A549 (cell line): ENCODE measurements at regions not wholly inside any gene's neighbourhood (a gene's known extent, or its start where the extent isn't known, plus 50 kb on each side); places are given as distances from the start of the nearest gene placed in this dataset.

Experiments used
- ATAC-seq, 2 experiments: fragments of 200-7000 bp in 1 of 2; fragments of >200 bp in 1 of 2; cut with Nextera tagmentation in 1 of 2; cut with Tn5 transposase in 1 of 2; 3 replicates each; pipeline versions ENCODE4 v1.8.0 to v1.9.1; 2018 to 2020; ENCODE audit warnings: mild to moderate bottlenecking in 1 of 2, moderate library complexity in 1 of 2
- CTCF ChIA-PET: fragments of 300-600 bp; sonication (Branson Sonifier 250); formaldehyde crosslinking; extraction: SDS; loops from one replicate; lab custom pipeline; 2021; ENCODE audit warnings: antibody characterized with exemption, inconsistent platforms; lab: Yijun Ruan, JAX
- POLR2A ChIA-PET: fragments of 350-600 bp; formaldehyde crosslinking; extraction: SDS; loops from one replicate; lab custom pipeline; 2021; ENCODE audit warnings: antibody characterized with exemption, inconsistent platforms; lab: Yijun Ruan, JAX
- DNase-seq, 2 experiments: peaks; one replicate each; pipeline versions ENCODE4 v3.0.0 to v3.0.0-alpha.2; 2011 to 2016; ENCODE audit warnings: low read depth in 1 of 2, low spot score in 1 of 2
- FAIRE-seq: peaks from 2 replicates; lab custom pipeline; 2011; peaks lifted over from hg19 to GRCh38; lab: Jason Lieb, UNC
- H3K27ac ChIP-seq, 2 experiments: fragments of >200 bp; sonication (Bioruptor Twin); formaldehyde crosslinking; 3 replicates each; pipeline ENCODE4 v1.5.1; 2016 to 2017
- H3K4me1 ChIP-seq: fragments of >200 bp; sonication (Bioruptor Twin); formaldehyde crosslinking; 3 replicates; pipeline ENCODE4 v1.6.1; 2016
- H3K4me2 ChIP-seq: fragments of >200 bp; sonication (Bioruptor Twin); formaldehyde crosslinking; 3 replicates; pipeline ENCODE4 v1.6.1; 2016
- H3K4me3 ChIP-seq: fragments of >200 bp; sonication (Bioruptor Twin); formaldehyde crosslinking; 3 replicates; pipeline ENCODE4 v1.5.1; 2016
- H3K9me3 ChIP-seq: fragments of >200 bp; sonication (Bioruptor Twin); formaldehyde crosslinking; 3 replicates; pipeline ENCODE4 v1.6.1; 2016
- ATOH8 ChIP-seq: fragments of 250-450 bp; sonication (Bioruptor Pico); IDR thresholded peaks from 2 replicates; pipeline ENCODE4 v1.5.0; 2020; ENCODE audit warnings: low read depth, mild to moderate bottlenecking, moderate library complexity
- CBX8 ChIP-seq: fragments of 200-600 bp; sonication (generic); IDR thresholded peaks from 2 replicates; pipeline ENCODE4 v1.6.1; 2016
- CEBPB ChIP-seq, 2 experiments: fragments of >200 bp in 1 of 2; sonication (Bioruptor Twin) in 1 of 2; formaldehyde crosslinking in 1 of 2; IDR thresholded peaks; 2 replicates each; pipeline ENCODE4 v1.6.1; 2012 to 2016
- EHF ChIP-seq: fragments of 250-450 bp; sonication (Bioruptor Pico); IDR thresholded peaks from 2 replicates; pipeline ENCODE4 v1.5.0; 2020; ENCODE audit warnings: mild to moderate bottlenecking
- EHMT2 ChIP-seq: fragments of 200-600 bp; sonication (generic); IDR thresholded peaks from 2 replicates; pipeline ENCODE4 v1.6.1; 2016; ENCODE audit warnings: antibody characterized with exemption, low read depth, mild to moderate bottlenecking, moderate library complexity
- FOSB ChIP-seq: fragments of 250-450 bp; sonication (Bioruptor Pico); IDR thresholded peaks from 2 replicates; pipeline ENCODE4 v1.5.0; 2020; ENCODE audit warnings: mild to moderate bottlenecking, moderate library complexity
- FOSL2 ChIP-seq, 2 experiments: fragments of 450-650 bp in 1 of 2; fragments of >200 bp in 1 of 2; sonication (Bioruptor Twin) in 1 of 2; formaldehyde crosslinking; IDR thresholded peaks; 2 replicates each; pipeline versions ENCODE4 v1.5.0 to v1.6.1; 2016 to 2020; ENCODE audit warnings: mild to moderate bottlenecking in 1 of 2, moderate library complexity in 1 of 2
- GATA3 ChIP-seq: IDR thresholded peaks from 2 replicates; pipeline ENCODE4 v1.6.1; 2012; ENCODE audit warnings: borderline replicate concordance
- HDAC2 ChIP-seq: fragments of 200-600 bp; sonication (generic); IDR thresholded peaks from 2 replicates; pipeline ENCODE4 v1.6.1; 2016
- HEYL ChIP-seq: fragments of 250-450 bp; sonication (Bioruptor Pico); IDR thresholded peaks from 2 replicates; pipeline ENCODE4 v1.8.0; 2021; ENCODE audit warnings: mild to moderate bottlenecking, moderate library complexity
- HMGXB4 ChIP-seq: fragments of 250-450 bp; sonication (Bioruptor Pico); IDR thresholded peaks from 2 replicates; pipeline ENCODE4 v1.5.0; 2021; ENCODE audit warnings: mild to moderate bottlenecking, moderate library complexity, borderline replicate concordance
- HOXA7 ChIP-seq: fragments of 250-450 bp; sonication (Bioruptor Pico); IDR thresholded peaks from 2 replicates; pipeline ENCODE4 v1.5.0; 2020; ENCODE audit warnings: mild to moderate bottlenecking, moderate library complexity
- MAZ ChIP-seq: fragments of 150-350 bp; IDR thresholded peaks from 2 replicates; pipeline ENCODE4 v1.6.1; 2014; ENCODE audit warnings: antibody characterized with exemption, low read depth, low read length, borderline replicate concordance
- NFE2L2 ChIP-seq: fragments of 150-350 bp; conservative IDR thresholded peaks from 2 replicates; pipeline ENCODE4 v1.6.1; 2014; ENCODE audit warnings: low read length
- PBX3 ChIP-seq: IDR thresholded peaks from 2 replicates; pipeline ENCODE4 v1.6.1; 2012
- POLR2A ChIP-seq: IDR thresholded peaks from 2 replicates; pipeline ENCODE4 v1.6.1; 2012; ENCODE audit warnings: mild to moderate bottlenecking, low read length
- RCOR1 ChIP-seq: fragments of 150-350 bp; IDR thresholded peaks from 2 replicates; pipeline ENCODE4 v1.6.1; 2014; ENCODE audit warnings: antibody characterized with exemption, low read length, low read depth
- SMC3 ChIP-seq: fragments of >200 bp; sonication (Bioruptor Twin); formaldehyde crosslinking; IDR thresholded peaks from 3 replicates; pipeline ENCODE4 v1.6.1; 2018; ENCODE audit warnings: inconsistent platforms
- ZNF302 ChIP-seq: fragments of 250-450 bp; sonication (Bioruptor Pico); IDR thresholded peaks from 2 replicates; pipeline ENCODE4 v1.9.0; 2021; ENCODE audit warnings: inconsistent platforms, mild to moderate bottlenecking, moderate library complexity
- ZSCAN20 ChIP-seq: fragments of 250-450 bp; sonication (Bioruptor Pico); IDR thresholded peaks from 2 replicates; pipeline ENCODE4 v1.8.0; 2022; ENCODE audit warnings: mild to moderate bottlenecking, moderate library complexity
- WGBS: methylation state at CpG from one replicate; pipeline ENCODE4 v1.1.6; 2017; ENCODE audit errors: missing lambda C conversion rate; 5-methylcytosine and 5-hydroxymethylcytosine counted together
- TF ChIP-seq, protein P1 (sequence below): fragments of >200 bp; sonication (Bioruptor Twin); formaldehyde crosslinking; IDR thresholded peaks from 3 replicates; pipeline ENCODE4 v1.6.1; 2016

GRCh38 chr4:22984390-22984789, 291.7 kb downstream of the GBA3 start (continued):
- TF ChIP-seq MAZ (no peak), EHF (no peak), SMC3 (no peak), HOXA7 (CRISPR knock-in tag) (no peak)

DNA sequence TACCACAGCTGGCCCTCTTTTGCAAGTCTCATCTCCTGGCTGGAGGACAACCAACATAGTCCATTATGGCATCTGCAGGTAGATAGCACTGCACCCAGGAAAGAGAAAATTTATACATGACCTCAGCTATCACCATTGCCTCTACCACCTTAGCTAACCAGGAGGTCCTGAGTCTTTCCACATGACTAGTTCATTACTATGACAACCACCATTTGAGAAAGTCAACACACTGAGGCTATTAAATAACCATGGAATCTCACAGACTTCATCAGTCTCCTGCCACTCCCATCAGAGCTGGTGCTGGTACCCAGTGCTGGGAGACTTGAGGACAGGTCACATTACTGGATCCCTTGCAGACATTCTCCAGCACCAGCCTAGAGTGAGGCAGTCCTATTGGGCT, 285.9 kb downstream of the GBA3 start:
- H3K4me1 ChIP-seq, result no peaks in the 10 kb centered on the region
- no peak overlapping the region for H3K4me2 ChIP-seq
- no peak for TF ChIP-seq ZNF302 (CRISPR knock-in tag)
- no peak for TF ChIP-seq CEBPB (IDR thresholded peaks at IDR 0.05)
- no peak for TF ChIP-seq FOSB (CRISPR knock-in tag)
- TF ChIP-seq HMGXB4 (CRISPR knock-in tag), result no peak
- no peak for TF ChIP-seq PBX3
- no peak for TF ChIP-seq RCOR1
- no peak for TF ChIP-seq HDAC2
- no peak for TF ChIP-seq EHF
- TF ChIP-seq, protein P1, sequence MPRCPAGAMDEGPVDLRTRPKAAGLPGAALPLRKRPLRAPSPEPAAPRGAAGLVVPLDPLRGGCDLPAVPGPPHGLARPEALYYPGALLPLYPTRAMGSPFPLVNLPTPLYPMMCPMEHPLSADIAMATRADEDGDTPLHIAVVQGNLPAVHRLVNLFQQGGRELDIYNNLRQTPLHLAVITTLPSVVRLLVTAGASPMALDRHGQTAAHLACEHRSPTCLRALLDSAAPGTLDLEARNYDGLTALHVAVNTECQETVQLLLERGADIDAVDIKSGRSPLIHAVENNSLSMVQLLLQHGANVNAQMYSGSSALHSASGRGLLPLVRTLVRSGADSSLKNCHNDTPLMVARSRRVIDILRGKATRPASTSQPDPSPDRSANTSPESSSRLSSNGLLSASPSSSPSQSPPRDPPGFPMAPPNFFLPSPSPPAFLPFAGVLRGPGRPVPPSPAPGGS, result no peak
- no peak for TF ChIP-seq POLR2A
- TF ChIP-seq, all 56 proteins: peak for 0
- H3K9me3 ChIP-seq, result no peaks in the 10 kb centered on the region; the same call in 2 of the 3 replicates
- H3K4me3 ChIP-seq, result no peak overlapping the region
- DNase-seq (no peak), ATAC-seq (no peak), FAIRE-seq (no peak)
- no peak overlapping the region for H3K27ac ChIP-seq
- ChIA-PET POLR2A (no interaction called here), CTCF (no interaction called here)

DNA sequence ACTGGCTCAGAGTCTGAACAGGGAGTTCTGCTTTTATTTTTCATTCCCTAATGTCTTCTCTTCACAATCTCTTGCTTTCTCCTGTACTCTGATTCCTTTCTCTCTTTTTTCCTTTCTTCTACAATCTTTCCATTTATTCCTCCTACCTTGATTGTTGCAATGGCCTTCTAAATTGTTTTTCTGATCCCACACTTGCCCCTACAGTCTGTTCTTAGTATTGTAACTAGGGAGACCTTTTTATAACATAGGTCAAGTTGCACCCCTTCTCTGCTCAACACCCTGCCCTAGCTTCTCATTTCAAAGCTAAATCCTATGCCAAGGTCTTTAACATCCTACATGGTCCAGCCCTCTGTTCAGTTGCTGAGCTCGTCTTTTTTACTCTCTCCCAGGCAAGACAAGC, 277.9 kb downstream of the GBA3 start:
- no peak for TF ChIP-seq HOXA7 (CRISPR knock-in tag)
- TF ChIP-seq ZSCAN20 (CRISPR knock-in tag), result no peak
- no peak for TF ChIP-seq ATOH8
- TF ChIP-seq FOSB (CRISPR knock-in tag), result no peak
- TF ChIP-seq POLR2A, result no peak
- TF ChIP-seq, all 56 proteins: peak for 0
- Histone ChIP-seq H3K4me3 (no peak overlapping the region), H3K4me1 (peaks cover 13% of the 10 kb centered on the region; the same call in 1 of the 3 replicates), H3K4me2 (no peak overlapping the region), H3K9me3 (no peaks in the 10 kb centered on the region), H3K27ac (peak overlapping the region in 1 of 2 experiments; percentile 45; a peak in 1 of 6 replicates)
- DNase-seq (no peak), ATAC-seq (no peak), FAIRE-seq (no peak)
- 24% methylated on average over 1 of the region's 1 CpG for WGBS
- ChIA-PET POLR2A (no interaction called here), CTCF (interaction anchor here (0.7 kb wide), 1 partner anchor 14 kb away, joined by 3 read pairs; no protein-coding TSS in a partner anchor)

- Histone ChIP-seq H3K4me1 (peaks cover 13% of the 10 kb centered on the region; the same call in 1 of the 3 replicates), H3K4me2 (peak overlapping the region; percentile 49), H3K27ac (peak overlapping the region in 1 of 2 experiments; percentile 61; a peak in 2 of 6 replicates), H3K4me3 (no peak overlapping the region), H3K9me3 (no peaks in the 10 kb centered on the region)
- 12% methylated on average over 4 of the region's 4 CpGs for WGBS
- ATAC-seq (peak in 1 of 2 experiments; percentile 58; a peak in 4 of 6 replicates), DNase-seq (peak; percentile 2 to 14), FAIRE-seq (no peak)
- ChIA-PET CTCF (interaction anchor here (0.9 kb wide), 1 partner anchor 9 kb away, joined by 4 read pairs; no protein-coding TSS in a partner anchor), POLR2A (no interaction called here)
- TF ChIP-seq CEBPB (IDR thresholded peaks at IDR 0.05) (peak in 1 of 2 experiments; percentile 72; a peak in 2 of 4 replicates), SMC3 (no peak), EHMT2 (no peak), GATA3 (peak; percentile 19; the same call in 1 of the 2 replicates), HEYL (CRISPR knock-in tag) (no peak), CBX8 (no peak), FOSL2 (IDR thresholded peaks at IDR 0.05) (no peak), FOSL2 (CRISPR knock-in tag; IDR thresholded peaks at IDR 0.05) (no peak), NFE2L2 (no peak)
These were observed 276.7 kb downstream of the GBA3 start for GRCh38 chr4:22969287-22969896.
